GM23338 (cell line): ENCODE measurements at regions not wholly inside any gene's neighbourhood (a gene's known extent, or its start where the extent isn't known, plus 50 kb on each side); places are given as distances from the start of the nearest gene placed in this dataset.

Source experiments
- ATAC-seq: fragments of 200-7000 bp; cut with Tn5 transposase; 3 replicates; pipeline ENCODE4 v1.9.1; 2020
- DNase-seq: peaks from one replicate; pipeline ENCODE4 v3.0.0-alpha.2; 2015; ENCODE audit warnings: low spot score
- H2AFZ ChIP-seq: fragments of 200-600 bp; sonication (generic); 2 replicates; pipeline ENCODE4 v1.8.0; 2016; ENCODE audit warnings: antibody characterized with exemption, mild to moderate bottlenecking, moderate library complexity
- H3F3A ChIP-seq: fragments of 200-600 bp; sonication (generic); replicated peaks from 2 replicates; pipeline ENCODE4 v1.8.0; 2017; ENCODE audit warnings: antibody characterized with exemption, mixed run types, low read depth
- H3K27ac ChIP-seq: fragments of 200-600 bp; sonication (generic); 2 replicates; pipeline ENCODE4 v1.6.1; 2016; ENCODE audit warnings: low read depth
- H3K27me3 ChIP-seq: fragments of 200-600 bp; sonication (generic); 2 replicates; pipeline ENCODE4 v1.8.0; 2016; ENCODE audit warnings: mild to moderate bottlenecking, mixed run types, moderate library complexity; ENCODE audit not compliant: insufficient read depth
- H3K36me3 ChIP-seq: fragments of 200-600 bp; sonication (generic); 2 replicates; pipeline ENCODE4 v1.8.0; 2016; ENCODE audit warnings: mild to moderate bottlenecking; ENCODE audit not compliant: insufficient read depth
- H3K4me1 ChIP-seq: fragments of 200-600 bp; sonication (generic); 2 replicates; pipeline ENCODE4 v1.8.0; 2016; ENCODE audit warnings: mild to moderate bottlenecking, moderate library complexity; ENCODE audit not compliant: insufficient read depth
- H3K4me2 ChIP-seq: fragments of 200-600 bp; sonication (generic); 2 replicates; pipeline ENCODE4 v1.7.1; 2017; ENCODE audit warnings: mixed run types
- H3K4me3 ChIP-seq: fragments of 200-600 bp; sonication (generic); 2 replicates; pipeline ENCODE4 v1.6.1; 2016; ENCODE audit warnings: mixed run types
- H3K79me2 ChIP-seq: fragments of 200-600 bp; sonication (generic); replicated peaks from 2 replicates; pipeline ENCODE4 v1.8.0; 2017; ENCODE audit warnings: mild to moderate bottlenecking; ENCODE audit not compliant: insufficient read depth
- H3K9me2 ChIP-seq: fragments of 200-600 bp; sonication (generic); 2 replicates; pipeline ENCODE4 v1.8.0; 2017; ENCODE audit not compliant: insufficient read depth
- H4K20me1 ChIP-seq: fragments of 200-600 bp; sonication (generic); replicated peaks from 2 replicates; pipeline ENCODE4 v1.8.0; 2017; ENCODE audit warnings: mild to moderate bottlenecking; ENCODE audit not compliant: insufficient read depth
- H3K27ac Mint-ChIP-seq: 2 replicates; pipeline ENCODE4 v1.8.0; 2020; ENCODE audit warnings: inconsistent platforms, mild to moderate bottlenecking, moderate library complexity, mixed read lengths
- H3K27me3 Mint-ChIP-seq: 3 replicates; pipeline ENCODE4 v1.8.0; 2022; ENCODE audit warnings: low read depth, mild to moderate bottlenecking, moderate library complexity, mixed read lengths, inconsistent platforms; ENCODE audit not compliant: insufficient read depth, poor library complexity
- H3K36me3 Mint-ChIP-seq: 3 replicates; pipeline ENCODE4 v1.8.0; 2021; ENCODE audit warnings: low read depth, mild to moderate bottlenecking, inconsistent platforms, moderate library complexity, mixed read lengths
- H3K4me1 Mint-ChIP-seq: 3 replicates; pipeline ENCODE4 v1.8.0; 2020; ENCODE audit warnings: mild to moderate bottlenecking, inconsistent platforms, mixed read lengths
- H3K4me3 Mint-ChIP-seq: 3 replicates; pipeline ENCODE4 v1.8.0; 2021; ENCODE audit warnings: moderate library complexity, mild to moderate bottlenecking, inconsistent platforms, mixed read lengths
- H3K9me3 Mint-ChIP-seq: 3 replicates; pipeline ENCODE4 v1.8.0; 2020; ENCODE audit warnings: moderate library complexity, mild to moderate bottlenecking, inconsistent platforms, mixed read lengths
- CREB1 ChIP-seq: fragments of 250-450 bp; sonication (Bioruptor Pico); IDR thresholded peaks from 2 replicates; pipeline ENCODE4 v1.5.0; 2020; ENCODE audit warnings: low read depth, mild to moderate bottlenecking, moderate library complexity
- EZH2 ChIP-seq: fragments of 200-600 bp; sonication (generic); IDR thresholded peaks from one replicate; pipeline ENCODE4 v1.8.0; 2017; ENCODE audit warnings: antibody characterized with exemption, mild to moderate bottlenecking, low read depth; ENCODE audit not compliant: unreplicated experiment
- EZH2phosphoT487 ChIP-seq: fragments of 200-600 bp; sonication (generic); IDR thresholded peaks from one replicate; pipeline ENCODE4 v1.8.1; 2018; ENCODE audit warnings: antibody characterized with exemption; ENCODE audit not compliant: unreplicated experiment
- JUNB ChIP-seq: IDR thresholded peaks from one replicate; pipeline ENCODE4 v1.6.1; 2016; ENCODE audit warnings: antibody characterized with exemption; ENCODE audit not compliant: unreplicated experiment
- NANOG ChIP-seq: IDR thresholded peaks from 2 replicates; pipeline ENCODE4 v1.6.1; 2016; ENCODE audit warnings: antibody characterized with exemption, borderline replicate concordance
- POLR2AphosphoS5 ChIP-seq: IDR thresholded peaks from 2 replicates; pipeline ENCODE4 v1.6.1; 2016; ENCODE audit warnings: antibody characterized with exemption, low read depth
- STAT1 ChIP-seq: IDR thresholded peaks from one replicate; pipeline ENCODE4 v1.6.1; 2016; ENCODE audit warnings: antibody characterized with exemption; ENCODE audit not compliant: unreplicated experiment
- ZNF114 ChIP-seq: fragments of 250-450 bp; sonication (Bioruptor Pico); IDR thresholded peaks from 2 replicates; pipeline ENCODE4 v1.5.0; 2020; ENCODE audit warnings: mild to moderate bottlenecking, moderate library complexity
- ZNF331 ChIP-seq: fragments of 250-450 bp; sonication (Bioruptor Pico); IDR thresholded peaks from 2 replicates; pipeline ENCODE4 v1.5.0; 2020; ENCODE audit warnings: low read depth, mild to moderate bottlenecking, moderate library complexity
- TF ChIP-seq, protein P1 (sequence below): IDR thresholded peaks from 2 replicates; pipeline ENCODE4 v1.6.1; 2016; ENCODE audit warnings: antibody characterized with exemption
- TF ChIP-seq, protein P2 (sequence below), 2 experiments: fragments of 200-600 bp in 1 of 2; sonication (generic) in 1 of 2; conservative IDR thresholded peaks; 2 replicates each; pipeline versions ENCODE4 v1.5.1 to v1.6.1; 2016 to 2017; ENCODE audit warnings: antibody characterized with exemption in 2 of 2, low read depth in 2 of 2, mild to moderate bottlenecking in 2 of 2, moderate library complexity in 1 of 2
- TF ChIP-seq, protein P3 (sequence below): fragments of 250-450 bp; sonication (Bioruptor Pico); IDR thresholded peaks from 2 replicates; pipeline ENCODE4 v1.5.0; 2020; ENCODE audit warnings: mild to moderate bottlenecking, moderate library complexity
- TF ChIP-seq, protein P4 (sequence below): IDR thresholded peaks from one replicate; pipeline ENCODE4 v1.6.1; 2018; ENCODE audit warnings: antibody characterized with exemption; ENCODE audit not compliant: unreplicated experiment

DNA sequence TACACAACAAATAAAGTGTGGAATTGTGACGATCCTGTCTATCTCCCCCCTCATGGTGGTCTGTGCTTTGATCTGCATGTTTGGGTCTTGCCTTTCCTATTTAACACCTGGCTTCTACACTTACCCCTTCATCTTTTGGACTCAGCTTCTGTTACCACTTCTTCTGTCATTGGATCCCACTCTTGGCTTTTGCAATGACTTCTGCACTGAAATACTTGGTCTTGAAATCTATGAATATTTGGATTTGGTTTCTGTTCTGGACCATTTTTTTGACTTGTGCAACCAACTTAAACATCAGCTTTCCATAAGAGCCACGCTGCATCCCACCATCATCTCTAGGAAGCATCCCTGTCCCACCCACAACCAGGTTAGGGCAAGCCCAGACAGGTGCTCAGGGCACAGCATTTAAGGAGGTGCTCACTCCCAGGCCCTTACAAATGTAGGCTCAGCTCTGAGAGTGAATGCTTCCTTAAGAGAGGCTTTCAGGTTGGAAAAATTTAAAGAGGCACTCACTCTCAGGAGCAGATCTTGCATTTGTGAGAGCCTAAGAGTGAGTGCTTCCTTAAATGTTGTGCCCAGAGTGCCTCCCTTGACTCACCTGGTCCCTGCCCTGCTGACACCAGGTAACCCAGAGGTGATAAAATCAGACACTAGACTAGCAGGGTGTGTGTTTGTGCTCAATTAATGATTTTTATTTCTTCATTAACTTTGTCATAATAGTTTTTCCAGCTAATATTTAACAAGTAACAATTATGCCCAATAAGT, 124.5 kb upstream of the SH3BP4 start:
- no peaks in the 10 kb centered on the region for H3K9me3 Mint-ChIP-seq
- ATAC-seq (peak; percentile 59), DNase-seq (no peak)
- no peaks in the 10 kb centered on the region for H3K36me3 Mint-ChIP-seq
- Histone ChIP-seq H3K9me2 (0 out of 2 replicates have a peak, but pooled peaks cover 2% of the 10 kb centered on the region), H3K4me1 (no peaks in the 10 kb centered on the region), H3K36me3 (no peaks in the 10 kb centered on the region), H3K27ac (no peak overlapping the region), H3K27me3 (no peaks in the 10 kb centered on the region), H3F3A (no peaks in the 10 kb centered on the region), H2AFZ (0 out of 2 replicates have a peak overlapping the region, but pooled peaks have one; percentile 38), H3K79me2 (no peaks in the 10 kb centered on the region), H4K20me1 (no peaks in the 10 kb centered on the region), H3K4me2 (no peak overlapping the region), H3K4me3 (no peak overlapping the region)
- no peaks in the 10 kb centered on the region for H3K27me3 Mint-ChIP-seq
- TF ChIP-seq JUNB (no peak), CREB1 (CRISPR knock-in tag) (no peak), EZH2phosphoT487 (no peak), NANOG (no peak), ZNF114 (no peak), EZH2 (no peak), POLR2AphosphoS5 (no peak), STAT1 (no peak), ZNF331 (CRISPR knock-in tag) (no peak)
- TF ChIP-seq, protein P1, sequence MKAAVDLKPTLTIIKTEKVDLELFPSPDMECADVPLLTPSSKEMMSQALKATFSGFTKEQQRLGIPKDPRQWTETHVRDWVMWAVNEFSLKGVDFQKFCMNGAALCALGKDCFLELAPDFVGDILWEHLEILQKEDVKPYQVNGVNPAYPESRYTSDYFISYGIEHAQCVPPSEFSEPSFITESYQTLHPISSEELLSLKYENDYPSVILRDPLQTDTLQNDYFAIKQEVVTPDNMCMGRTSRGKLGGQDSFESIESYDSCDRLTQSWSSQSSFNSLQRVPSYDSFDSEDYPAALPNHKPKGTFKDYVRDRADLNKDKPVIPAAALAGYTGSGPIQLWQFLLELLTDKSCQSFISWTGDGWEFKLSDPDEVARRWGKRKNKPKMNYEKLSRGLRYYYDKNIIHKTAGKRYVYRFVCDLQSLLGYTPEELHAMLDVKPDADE, result no peak
- TF ChIP-seq, protein P2, sequence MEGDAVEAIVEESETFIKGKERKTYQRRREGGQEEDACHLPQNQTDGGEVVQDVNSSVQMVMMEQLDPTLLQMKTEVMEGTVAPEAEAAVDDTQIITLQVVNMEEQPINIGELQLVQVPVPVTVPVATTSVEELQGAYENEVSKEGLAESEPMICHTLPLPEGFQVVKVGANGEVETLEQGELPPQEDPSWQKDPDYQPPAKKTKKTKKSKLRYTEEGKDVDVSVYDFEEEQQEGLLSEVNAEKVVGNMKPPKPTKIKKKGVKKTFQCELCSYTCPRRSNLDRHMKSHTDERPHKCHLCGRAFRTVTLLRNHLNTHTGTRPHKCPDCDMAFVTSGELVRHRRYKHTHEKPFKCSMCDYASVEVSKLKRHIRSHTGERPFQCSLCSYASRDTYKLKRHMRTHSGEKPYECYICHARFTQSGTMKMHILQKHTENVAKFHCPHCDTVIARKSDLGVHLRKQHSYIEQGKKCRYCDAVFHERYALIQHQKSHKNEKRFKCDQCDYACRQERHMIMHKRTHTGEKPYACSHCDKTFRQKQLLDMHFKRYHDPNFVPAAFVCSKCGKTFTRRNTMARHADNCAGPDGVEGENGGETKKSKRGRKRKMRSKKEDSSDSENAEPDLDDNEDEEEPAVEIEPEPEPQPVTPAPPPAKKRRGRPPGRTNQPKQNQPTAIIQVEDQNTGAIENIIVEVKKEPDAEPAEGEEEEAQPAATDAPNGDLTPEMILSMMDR (conservative IDR thresholded peaks at IDR 0.05; ENCODE audit: low read depth in 2 of 2), result no peak
- TF ChIP-seq, protein P3, sequence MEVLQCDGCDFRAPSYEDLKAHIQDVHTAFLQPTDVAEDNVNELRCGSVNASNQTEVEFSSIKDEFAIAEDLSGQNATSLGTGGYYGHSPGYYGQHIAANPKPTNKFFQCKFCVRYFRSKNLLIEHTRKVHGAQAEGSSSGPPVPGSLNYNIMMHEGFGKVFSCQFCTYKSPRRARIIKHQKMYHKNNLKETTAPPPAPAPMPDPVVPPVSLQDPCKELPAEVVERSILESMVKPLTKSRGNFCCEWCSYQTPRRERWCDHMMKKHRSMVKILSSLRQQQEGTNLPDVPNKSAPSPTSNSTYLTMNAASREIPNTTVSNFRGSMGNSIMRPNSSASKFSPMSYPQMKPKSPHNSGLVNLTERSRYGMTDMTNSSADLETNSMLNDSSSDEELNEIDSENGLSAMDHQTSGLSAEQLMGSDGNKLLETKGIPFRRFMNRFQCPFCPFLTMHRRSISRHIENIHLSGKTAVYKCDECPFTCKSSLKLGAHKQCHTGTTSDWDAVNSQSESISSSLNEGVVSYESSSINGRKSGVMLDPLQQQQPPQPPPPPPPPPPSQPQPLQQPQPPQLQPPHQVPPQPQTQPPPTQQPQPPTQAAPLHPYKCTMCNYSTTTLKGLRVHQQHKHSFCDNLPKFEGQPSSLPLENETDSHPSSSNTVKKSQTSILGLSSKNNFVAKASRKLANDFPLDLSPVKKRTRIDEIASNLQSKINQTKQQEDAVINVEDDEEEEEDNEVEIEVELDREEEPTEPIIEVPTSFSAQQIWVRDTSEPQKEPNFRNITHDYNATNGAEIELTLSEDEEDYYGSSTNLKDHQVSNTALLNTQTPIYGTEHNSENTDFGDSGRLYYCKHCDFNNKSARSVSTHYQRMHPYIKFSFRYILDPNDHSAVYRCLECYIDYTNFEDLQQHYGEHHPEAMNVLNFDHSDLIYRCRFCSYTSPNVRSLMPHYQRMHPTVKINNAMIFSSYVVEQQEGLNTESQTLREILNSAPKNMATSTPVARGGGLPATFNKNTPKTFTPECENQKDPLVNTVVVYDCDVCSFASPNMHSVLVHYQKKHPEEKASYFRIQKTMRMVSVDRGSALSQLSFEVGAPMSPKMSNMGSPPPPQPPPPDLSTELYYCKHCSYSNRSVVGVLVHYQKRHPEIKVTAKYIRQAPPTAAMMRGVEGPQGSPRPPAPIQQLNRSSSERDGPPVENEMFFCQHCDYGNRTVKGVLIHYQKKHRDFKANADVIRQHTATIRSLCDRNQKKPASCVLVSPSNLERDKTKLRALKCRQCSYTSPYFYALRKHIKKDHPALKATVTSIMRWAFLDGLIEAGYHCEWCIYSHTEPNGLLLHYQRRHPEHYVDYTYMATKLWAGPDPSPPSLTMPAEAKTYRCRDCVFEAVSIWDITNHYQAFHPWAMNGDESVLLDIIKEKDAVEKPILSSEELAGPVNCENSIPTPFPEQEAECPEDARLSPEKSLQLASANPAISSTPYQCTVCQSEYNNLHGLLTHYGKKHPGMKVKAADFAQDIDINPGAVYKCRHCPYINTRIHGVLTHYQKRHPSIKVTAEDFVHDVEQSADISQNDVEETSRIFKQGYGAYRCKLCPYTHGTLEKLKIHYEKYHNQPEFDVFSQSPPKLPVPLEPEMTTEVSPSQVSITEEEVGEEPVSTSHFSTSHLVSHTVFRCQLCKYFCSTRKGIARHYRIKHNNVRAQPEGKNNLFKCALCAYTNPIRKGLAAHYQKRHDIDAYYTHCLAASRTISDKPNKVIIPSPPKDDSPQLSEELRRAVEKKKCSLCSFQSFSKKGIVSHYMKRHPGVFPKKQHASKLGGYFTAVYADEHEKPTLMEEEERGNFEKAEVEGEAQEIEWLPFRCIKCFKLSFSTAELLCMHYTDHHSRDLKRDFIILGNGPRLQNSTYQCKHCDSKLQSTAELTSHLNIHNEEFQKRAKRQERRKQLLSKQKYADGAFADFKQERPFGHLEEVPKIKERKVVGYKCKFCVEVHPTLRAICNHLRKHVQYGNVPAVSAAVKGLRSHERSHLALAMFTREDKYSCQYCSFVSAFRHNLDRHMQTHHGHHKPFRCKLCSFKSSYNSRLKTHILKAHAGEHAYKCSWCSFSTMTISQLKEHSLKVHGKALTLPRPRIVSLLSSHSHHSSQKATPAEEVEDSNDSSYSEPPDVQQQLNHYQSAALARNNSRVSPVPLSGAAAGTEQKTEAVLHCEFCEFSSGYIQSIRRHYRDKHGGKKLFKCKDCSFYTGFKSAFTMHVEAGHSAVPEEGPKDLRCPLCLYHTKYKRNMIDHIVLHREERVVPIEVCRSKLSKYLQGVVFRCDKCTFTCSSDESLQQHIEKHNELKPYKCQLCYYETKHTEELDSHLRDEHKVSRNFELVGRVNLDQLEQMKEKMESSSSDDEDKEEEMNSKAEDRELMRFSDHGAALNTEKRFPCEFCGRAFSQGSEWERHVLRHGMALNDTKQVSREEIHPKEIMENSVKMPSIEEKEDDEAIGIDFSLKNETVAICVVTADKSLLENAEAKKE (CRISPR knock-in tag), result no peak
- TF ChIP-seq, protein P4, sequence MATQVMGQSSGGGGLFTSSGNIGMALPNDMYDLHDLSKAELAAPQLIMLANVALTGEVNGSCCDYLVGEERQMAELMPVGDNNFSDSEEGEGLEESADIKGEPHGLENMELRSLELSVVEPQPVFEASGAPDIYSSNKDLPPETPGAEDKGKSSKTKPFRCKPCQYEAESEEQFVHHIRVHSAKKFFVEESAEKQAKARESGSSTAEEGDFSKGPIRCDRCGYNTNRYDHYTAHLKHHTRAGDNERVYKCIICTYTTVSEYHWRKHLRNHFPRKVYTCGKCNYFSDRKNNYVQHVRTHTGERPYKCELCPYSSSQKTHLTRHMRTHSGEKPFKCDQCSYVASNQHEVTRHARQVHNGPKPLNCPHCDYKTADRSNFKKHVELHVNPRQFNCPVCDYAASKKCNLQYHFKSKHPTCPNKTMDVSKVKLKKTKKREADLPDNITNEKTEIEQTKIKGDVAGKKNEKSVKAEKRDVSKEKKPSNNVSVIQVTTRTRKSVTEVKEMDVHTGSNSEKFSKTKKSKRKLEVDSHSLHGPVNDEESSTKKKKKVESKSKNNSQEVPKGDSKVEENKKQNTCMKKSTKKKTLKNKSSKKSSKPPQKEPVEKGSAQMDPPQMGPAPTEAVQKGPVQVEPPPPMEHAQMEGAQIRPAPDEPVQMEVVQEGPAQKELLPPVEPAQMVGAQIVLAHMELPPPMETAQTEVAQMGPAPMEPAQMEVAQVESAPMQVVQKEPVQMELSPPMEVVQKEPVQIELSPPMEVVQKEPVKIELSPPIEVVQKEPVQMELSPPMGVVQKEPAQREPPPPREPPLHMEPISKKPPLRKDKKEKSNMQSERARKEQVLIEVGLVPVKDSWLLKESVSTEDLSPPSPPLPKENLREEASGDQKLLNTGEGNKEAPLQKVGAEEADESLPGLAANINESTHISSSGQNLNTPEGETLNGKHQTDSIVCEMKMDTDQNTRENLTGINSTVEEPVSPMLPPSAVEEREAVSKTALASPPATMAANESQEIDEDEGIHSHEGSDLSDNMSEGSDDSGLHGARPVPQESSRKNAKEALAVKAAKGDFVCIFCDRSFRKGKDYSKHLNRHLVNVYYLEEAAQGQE, result no peak
- H3K4me3 Mint-ChIP-seq, result no peak overlapping the region
- H3K27ac Mint-ChIP-seq, result no peak overlapping the region
- H3K4me1 Mint-ChIP-seq, result peaks cover 3% of the 10 kb centered on the region; the same call in 1 of the 3 replicates
